PC-9 (cell line): ENCODE measurements at regions not wholly inside any gene's neighbourhood (a gene's known extent, or its start where the extent isn't known, plus 50 kb on each side); places are given as distances from the start of the nearest gene placed in this dataset.

Experiments
- BruUV-seq: library from RNA; stranded (reverse); fragments of 400-500 nt; replicated peaks from 2 replicates; lab custom pipeline; 2021; lab: Mats Ljungman, UMichigan
- CTCF ChIA-PET: fragments of 300-600 bp; sonication (Branson Sonifier 250); formaldehyde crosslinking; loops from one replicate; lab custom pipeline; 2022; ENCODE audit warnings: antibody characterized with exemption; lab: Charles Lee
- POLR2A ChIA-PET: fragments of 300-600 bp; sonication (Branson Sonifier 250); formaldehyde crosslinking; loops from one replicate; lab custom pipeline; 2022; ENCODE audit warnings: antibody characterized with exemption; ENCODE audit not compliant: unreplicated experiment; lab: Charles Lee
- DNase-seq, 2 experiments: peaks; one replicate each; pipeline versions ENCODE4 v3.0.0 to v3.0.0-alpha.2; 2015 to 2022; ENCODE audit warnings: mixed read lengths in 1 of 2
- H2AFZ ChIP-seq: fragments of 200-600 bp; sonication (generic); 2 replicates; pipeline ENCODE4 v1.8.1; 2017; ENCODE audit warnings: antibody characterized with exemption
- H3F3A ChIP-seq: fragments of 200-600 bp; sonication (generic); 2 replicates; pipeline ENCODE4 v1.8.1; 2017; ENCODE audit warnings: antibody characterized with exemption, mild to moderate bottlenecking, low read depth; ENCODE audit not compliant: insufficient read depth
- H3K27ac ChIP-seq: fragments of 200-600 bp; sonication (generic); 2 replicates; pipeline ENCODE4 v1.6.1; 2016; ENCODE audit warnings: mixed run types
- H3K27me3 ChIP-seq: fragments of 200-600 bp; sonication (generic); 2 replicates; pipeline ENCODE4 v1.6.1; 2016; ENCODE audit warnings: low read depth, mixed run types; ENCODE audit not compliant: insufficient read depth
- H3K36me3 ChIP-seq: fragments of 200-600 bp; sonication (generic); 2 replicates; pipeline ENCODE4 v1.6.1; 2016; ENCODE audit warnings: low read depth, mixed run types
- H3K4me1 ChIP-seq: fragments of 200-600 bp; sonication (generic); replicated peaks from 2 replicates; pipeline ENCODE4 v1.6.1; 2016; ENCODE audit warnings: mixed run types; ENCODE audit not compliant: insufficient read depth
- H3K4me2 ChIP-seq: fragments of 200-600 bp; sonication (generic); 2 replicates; pipeline ENCODE4 v1.6.1; 2017; ENCODE audit warnings: mixed run types
- H3K4me3 ChIP-seq: fragments of 200-600 bp; sonication (generic); 2 replicates; pipeline ENCODE4 v1.6.1; 2016; ENCODE audit warnings: mixed run types
- H3K79me2 ChIP-seq: fragments of 200-600 bp; sonication (generic); 2 replicates; pipeline ENCODE4 v1.6.1; 2017; ENCODE audit warnings: low read depth, mixed run types
- H3K9me2 ChIP-seq: fragments of 200-600 bp; sonication (generic); 2 replicates; pipeline ENCODE4 v1.8.1; 2017; ENCODE audit warnings: mild to moderate bottlenecking; ENCODE audit not compliant: insufficient read depth
- H3K9me3 ChIP-seq: fragments of 200-600 bp; sonication (generic); 2 replicates; pipeline ENCODE4 v1.8.1; 2016; ENCODE audit warnings: low read depth; ENCODE audit not compliant: insufficient read depth
- H4K20me1 ChIP-seq: fragments of 200-600 bp; sonication (generic); 2 replicates; pipeline ENCODE4 v1.8.1; 2017; ENCODE audit not compliant: insufficient read depth
- CTCF ChIP-seq: fragments of 200-600 bp; sonication (generic); conservative IDR thresholded peaks from 2 replicates; pipeline ENCODE4 v1.6.1; 2017; ENCODE audit warnings: mixed run types, antibody characterized with exemption, mild to moderate bottlenecking, moderate library complexity
- EZH2 ChIP-seq: fragments of 200-600 bp; sonication (generic); IDR thresholded peaks from 2 replicates; pipeline ENCODE4 v1.8.0; 2017; ENCODE audit warnings: antibody characterized with exemption, low read depth
- intact Hi-C: fragments of 100-400 bp; cut with micrococcal nuclease; formaldehyde crosslinking; loops from one replicate; pipeline ENCODE4 v1.10.0; 2022; ENCODE audit not compliant: unreplicated experiment

- ChIA-PET POLR2A (no interaction called here), CTCF (no interaction called here)
- Histone ChIP-seq H3K9me3 (no peaks in the 10 kb centered on the region), H3K4me3 (no peak overlapping the region), H3K79me2 (no peaks in the 10 kb centered on the region), H4K20me1 (no peaks in the 10 kb centered on the region), H3K36me3 (no peaks in the 10 kb centered on the region), H3K4me2 (no peak overlapping the region), H3K27ac (no peak overlapping the region), H3K9me2 (no peaks in the 10 kb centered on the region), H3F3A (no peaks in the 10 kb centered on the region), H2AFZ (no peak overlapping the region), H3K4me1 (no peaks in the 10 kb centered on the region), H3K27me3 (no peaks in the 10 kb centered on the region; the same call in 1 of the 2 replicates)
- no peak for DNase-seq
- no TSS peak for BruUV-seq
- intact Hi-C loops = no loop called here
- TF ChIP-seq CTCF = no peak
- TF ChIP-seq EZH2 = no peak
These were observed 329.7 kb downstream of the HS3ST3B1 start for GRCh38 chr17:14630621-14631020.

- H3K4me3 ChIP-seq = no peak overlapping the region
- no peak for DNase-seq
- no peaks in the 10 kb centered on the region for H3K79me2 ChIP-seq
- no peak overlapping the region for H3K4me2 ChIP-seq
- H4K20me1 ChIP-seq = no peaks in the 10 kb centered on the region
- no peaks in the 10 kb centered on the region; the same call in 1 of the 2 replicates for H3K27me3 ChIP-seq
- TF ChIP-seq EZH2 (no peak), CTCF (no peak)
- H2AFZ ChIP-seq = no peak overlapping the region
- H3K9me2 ChIP-seq = no peaks in the 10 kb centered on the region
- intact Hi-C loops = no loop called here
- H3K9me3 ChIP-seq = no peaks in the 10 kb centered on the region
- no TSS peak for BruUV-seq
- H3K27ac ChIP-seq = no peak overlapping the region
- POLR2A ChIA-PET = no interaction called here
- CTCF ChIA-PET = no interaction called here
- H3K4me1 ChIP-seq = no peaks in the 10 kb centered on the region
- H3K36me3 ChIP-seq = no peaks in the 10 kb centered on the region
- no peaks in the 10 kb centered on the region for H3F3A ChIP-seq
These were observed 329.2 kb downstream of the HS3ST3B1 start for GRCh38 chr17:14630046-14630445.

- no peaks in the 10 kb centered on the region for H4K20me1 ChIP-seq
- DNase-seq = no peak
- no peak for TF ChIP-seq EZH2
- no peak for TF ChIP-seq CTCF
- H3K79me2 ChIP-seq = no peaks in the 10 kb centered on the region
- no peak overlapping the region for H2AFZ ChIP-seq
- ChIA-PET POLR2A (no interaction called here), CTCF (no interaction called here)
- H3F3A ChIP-seq = no peaks in the 10 kb centered on the region
- H3K9me2 ChIP-seq = no peaks in the 10 kb centered on the region
- H3K27me3 ChIP-seq = peaks cover 19% of the 10 kb centered on the region
- no peak overlapping the region for H3K4me2 ChIP-seq
- intact Hi-C loops = no loop called here
- H3K4me1 ChIP-seq = no peaks in the 10 kb centered on the region
- H3K27ac ChIP-seq = no peak overlapping the region
- H3K4me3 ChIP-seq = no peak overlapping the region
- no peaks in the 10 kb centered on the region for H3K36me3 ChIP-seq
- H3K9me3 ChIP-seq = no peaks in the 10 kb centered on the region
- no TSS peak for BruUV-seq
These were observed 321.8 kb downstream of the HS3ST3B1 start for GRCh38 chr17:14622615-14623101.
